RCC 7860 (cell line): ENCODE measurements at regions not wholly inside any gene's neighbourhood (a gene's known extent, or its start where the extent isn't known, plus 50 kb on each side); places are given as distances from the start of the nearest gene placed in this dataset.

Source experiments
- DNase-seq: peaks from one replicate; pipeline ENCODE4 v3.0.0-alpha.2; 2015; ENCODE audit warnings: low spot score
- FAIRE-seq: peaks from 2 replicates; lab custom pipeline; 2012; peaks lifted over from hg19 to GRCh38; lab: Jason Lieb, UNC

DNA sequence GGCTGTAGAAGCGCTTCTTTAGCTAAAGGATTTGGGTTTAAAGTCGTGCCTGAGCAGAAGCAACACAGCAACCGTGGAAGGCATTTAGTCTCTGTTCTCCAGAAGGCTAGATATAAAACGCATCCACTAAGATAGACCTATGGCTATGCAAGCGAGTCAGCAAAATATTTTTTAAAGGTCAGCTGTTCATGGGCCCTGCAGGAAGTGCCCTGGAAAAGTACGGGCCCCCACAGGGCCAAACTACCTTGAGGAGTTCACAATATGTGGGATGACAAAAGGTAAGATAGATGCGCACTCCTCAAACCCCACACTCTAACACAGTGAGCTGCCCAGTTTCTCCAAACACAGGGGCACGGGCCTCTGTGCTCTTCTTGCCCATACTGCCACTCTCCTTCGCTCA lies 261.6 kb downstream of the VPS13C start:
- DNase-seq, result no peak
- FAIRE-seq, result no peak

DNA sequence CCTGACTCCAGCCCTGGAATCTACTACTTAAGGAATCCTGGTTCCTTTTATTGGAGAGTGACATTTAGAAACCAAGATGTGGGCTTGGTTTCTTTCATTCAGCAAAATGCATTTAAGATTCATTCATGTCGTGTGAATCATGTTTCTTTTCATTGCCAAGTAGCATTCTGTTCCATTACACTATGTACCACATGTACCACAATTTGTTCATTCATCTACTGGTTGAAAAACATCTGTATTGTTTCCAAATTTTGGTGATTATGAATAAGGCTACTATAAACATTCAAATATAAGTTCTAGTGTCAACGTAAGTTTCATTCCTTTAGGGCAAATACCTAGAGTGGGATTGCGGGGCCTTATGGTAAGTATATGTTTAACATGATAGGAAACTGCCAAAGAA lies 264.2 kb downstream of the VPS13C start:
- FAIRE-seq, result no peak
- DNase-seq, result no peak

DNA sequence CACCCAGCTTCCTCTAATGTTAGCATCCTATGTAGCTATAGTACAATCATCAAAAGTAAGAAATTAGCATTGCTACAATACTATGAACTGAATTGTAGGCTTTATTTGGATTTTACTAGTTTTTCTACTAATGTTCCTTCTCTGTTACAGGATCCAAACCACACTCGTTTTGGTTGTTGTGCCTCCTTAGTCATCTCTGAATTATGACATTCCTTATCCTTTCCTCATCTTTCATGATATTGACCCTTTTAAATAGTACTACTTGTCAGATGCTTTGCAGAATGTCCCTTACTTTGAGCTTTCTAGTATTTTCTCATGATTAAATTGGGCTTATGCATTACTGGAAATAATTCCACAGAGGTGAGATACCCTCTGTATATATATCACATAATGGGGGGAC lies 265.4 kb downstream of the VPS13C start:
- FAIRE-seq (no peak), DNase-seq (no peak)

DNA sequence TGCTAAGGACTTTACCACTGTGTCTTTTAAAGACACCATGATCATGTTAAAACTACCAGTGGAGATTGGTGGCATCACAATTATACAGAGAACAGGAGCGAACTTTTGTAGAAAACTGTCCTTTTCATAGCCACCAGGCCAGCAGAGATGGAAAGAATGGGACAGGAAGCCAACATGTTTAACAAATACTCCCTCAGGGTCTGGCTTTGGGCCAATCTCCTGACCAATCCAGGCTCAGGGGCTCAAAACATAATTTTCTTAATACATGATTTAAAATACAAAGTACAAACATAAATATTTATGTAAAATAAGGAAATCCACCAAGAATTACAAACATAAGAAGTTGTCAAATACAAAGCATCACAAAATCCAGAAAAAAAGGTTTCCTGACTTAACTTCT lies 266.0 kb downstream of the VPS13C start:
- FAIRE-seq, result no peak
- DNase-seq, result no peak

DNA sequence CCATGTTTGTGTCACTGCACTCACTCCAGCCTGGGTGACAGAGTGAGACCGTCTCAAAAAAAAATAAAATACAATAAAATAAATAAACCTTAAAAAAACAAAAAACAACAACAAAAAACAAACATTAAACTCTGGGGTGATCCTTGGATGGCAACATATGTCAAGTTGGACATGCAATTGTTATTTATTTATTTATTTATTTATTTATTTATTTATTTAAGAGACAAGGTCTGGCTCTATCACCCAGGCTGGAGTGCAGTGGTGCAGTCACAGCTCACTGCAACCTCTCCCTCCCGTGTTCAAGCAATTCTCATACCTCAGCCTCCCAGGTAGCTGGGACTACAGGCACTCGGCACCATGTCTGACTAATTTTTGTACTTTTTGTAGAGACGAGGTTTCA lies 275.5 kb downstream of the VPS13C start:
- FAIRE-seq (no peak), DNase-seq (no peak)

DNA sequence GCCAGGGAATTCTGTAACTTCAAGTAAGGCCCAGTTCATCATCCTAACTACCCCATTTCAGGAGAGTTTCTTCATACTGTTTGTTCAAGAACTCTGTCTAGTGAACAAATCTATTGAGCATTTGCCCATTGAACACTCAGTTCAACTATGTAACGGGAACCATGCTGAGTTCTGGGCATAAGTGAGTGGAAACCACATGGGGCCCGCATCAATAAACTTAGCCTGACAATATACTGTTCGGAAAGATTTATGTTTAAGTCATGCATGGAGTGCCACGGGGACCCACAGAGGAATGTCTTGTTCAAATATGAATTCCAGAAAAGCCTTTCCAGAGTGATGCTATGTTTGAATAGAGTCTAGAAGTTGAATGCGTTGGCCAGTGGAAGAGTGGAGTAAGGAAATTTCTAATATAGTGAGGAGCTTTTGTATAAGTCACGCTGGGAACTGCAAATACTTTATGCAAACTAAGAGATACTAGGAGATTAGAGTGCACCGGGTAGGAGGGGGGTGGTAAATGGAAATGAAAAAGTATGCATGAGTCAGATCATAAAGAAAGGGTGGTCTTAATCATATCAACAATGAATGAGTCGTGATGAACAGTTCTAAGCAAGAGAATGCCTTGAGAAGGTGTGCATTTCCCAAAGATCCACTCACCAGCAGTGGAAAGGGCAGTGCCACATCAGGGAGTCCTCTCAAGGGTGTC lies 279.8 kb downstream of the VPS13C start:
- DNase-seq (no peak), FAIRE-seq (no peak)

DNA sequence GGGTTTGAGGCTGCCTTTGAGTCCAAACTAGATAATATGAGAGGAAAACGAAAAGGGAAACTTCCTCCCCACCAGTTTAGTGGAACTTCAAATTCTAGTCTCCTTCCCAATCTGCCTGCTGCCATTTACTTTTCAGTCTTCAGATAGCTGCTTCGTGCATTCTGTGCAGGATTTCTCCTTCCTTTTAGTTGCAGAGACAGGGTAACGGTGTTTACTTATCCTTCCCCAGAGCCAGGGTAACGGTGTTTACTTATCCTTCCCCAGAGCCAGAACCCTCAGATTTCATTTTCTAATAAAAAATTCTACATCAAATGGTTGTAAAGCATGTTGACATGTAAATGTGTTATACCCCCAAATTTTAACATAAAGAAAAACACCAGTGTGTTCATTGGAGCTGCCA lies 282.6 kb downstream of the VPS13C start:
- FAIRE-seq (no peak), DNase-seq (no peak)

DNA sequence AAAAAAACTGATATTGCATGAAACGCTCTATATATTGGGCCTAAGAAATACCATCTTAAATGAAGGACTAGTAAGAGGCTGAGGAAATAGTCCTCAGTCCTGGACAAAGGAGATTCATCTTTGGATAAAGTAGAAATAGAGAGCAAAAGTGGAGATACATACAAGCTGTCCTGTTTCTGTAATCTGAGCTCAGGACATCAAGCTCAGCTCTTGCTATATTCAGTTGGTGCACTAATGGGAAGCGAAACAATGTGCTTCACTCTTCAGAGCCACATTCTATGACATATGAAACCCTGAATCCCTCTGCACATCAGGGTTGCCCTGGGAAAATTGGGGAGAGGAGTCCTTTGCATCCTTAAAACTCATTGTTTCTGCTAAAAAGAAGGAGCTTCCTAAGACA lies 290.7 kb downstream of the VPS13C start:
- DNase-seq, result no peak
- no peak for FAIRE-seq

DNA sequence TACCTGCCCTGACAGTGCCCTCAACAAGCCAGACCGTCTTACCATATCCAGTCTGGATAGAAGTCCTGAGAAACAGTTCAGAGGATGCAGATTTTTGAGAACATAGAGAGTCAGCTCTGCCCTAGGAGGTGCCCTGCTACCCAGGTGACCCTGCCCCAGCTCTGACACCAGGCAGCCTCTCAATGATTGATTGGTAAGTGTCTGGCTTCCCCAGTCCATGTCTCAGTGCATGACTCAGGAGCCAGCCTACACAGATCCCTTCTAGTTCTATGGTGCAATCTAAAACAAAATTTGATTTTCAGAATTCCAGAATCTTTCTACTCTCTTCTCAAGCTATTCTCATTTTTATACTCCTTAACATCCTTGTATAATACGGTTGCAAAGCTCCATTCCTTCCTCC lies 292.1 kb downstream of the VPS13C start:
- FAIRE-seq (no peak), DNase-seq (no peak)

DNA sequence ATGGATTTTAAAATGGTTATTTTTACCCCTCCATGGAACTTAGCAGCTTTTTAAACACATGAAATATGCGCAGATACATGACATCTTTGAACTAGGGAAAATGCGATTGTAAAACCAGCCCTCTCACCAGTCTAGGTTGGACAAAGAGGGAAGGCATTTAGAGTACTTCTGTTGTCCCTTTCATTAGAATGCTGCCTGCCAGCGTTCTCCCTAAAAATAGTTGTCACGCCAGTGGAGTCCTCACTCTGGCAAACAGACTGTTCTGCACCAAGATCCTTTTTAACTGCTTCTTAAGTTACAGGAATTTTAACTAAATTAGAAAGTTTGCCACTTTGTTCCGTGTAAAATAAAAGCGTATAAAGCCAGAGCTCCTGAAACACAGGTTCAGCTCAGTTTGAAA lies 295.3 kb downstream of the VPS13C start:
- FAIRE-seq (no peak), DNase-seq (no peak)

DNA sequence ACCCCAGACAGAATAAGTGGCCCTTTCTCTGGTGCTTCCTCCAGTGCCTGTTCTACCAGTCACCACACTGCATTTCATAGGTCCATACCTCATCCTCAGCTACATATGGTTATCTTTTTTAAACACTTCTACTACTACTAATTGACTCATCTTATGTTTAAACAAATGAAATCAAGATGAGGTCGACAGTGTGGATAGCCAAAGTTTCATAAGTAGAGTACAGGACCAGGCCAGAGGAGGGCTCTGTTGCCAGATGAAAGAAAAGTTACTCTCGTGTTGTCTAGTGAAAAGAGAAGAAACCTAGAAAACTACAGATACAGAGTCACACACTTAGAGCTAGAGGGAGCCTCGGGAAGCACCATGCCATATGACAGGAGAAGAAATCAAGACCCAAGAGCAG lies 296.1 kb downstream of the VPS13C start:
- DNase-seq (no peak), FAIRE-seq (no peak)

DNA sequence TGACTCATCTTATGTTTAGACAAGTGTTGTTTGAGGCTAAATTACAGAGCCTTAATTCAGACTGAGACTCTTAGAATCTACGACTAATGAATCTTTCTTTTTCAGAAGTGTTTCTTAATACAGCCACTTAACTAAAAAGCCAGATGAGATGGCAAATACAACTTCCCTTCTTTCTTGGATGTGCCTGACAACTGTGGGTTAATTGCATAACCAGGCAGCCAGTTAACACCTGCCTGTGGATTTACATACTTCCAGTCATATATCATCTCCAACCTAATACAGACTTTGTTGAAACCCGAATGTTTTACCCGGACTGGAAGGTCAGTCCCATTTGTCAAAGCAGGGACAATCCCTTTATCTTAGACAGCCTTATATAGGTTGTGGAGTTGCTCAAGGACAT lies 297.6 kb downstream of the VPS13C start:
- FAIRE-seq (no peak), DNase-seq (no peak)

DNA sequence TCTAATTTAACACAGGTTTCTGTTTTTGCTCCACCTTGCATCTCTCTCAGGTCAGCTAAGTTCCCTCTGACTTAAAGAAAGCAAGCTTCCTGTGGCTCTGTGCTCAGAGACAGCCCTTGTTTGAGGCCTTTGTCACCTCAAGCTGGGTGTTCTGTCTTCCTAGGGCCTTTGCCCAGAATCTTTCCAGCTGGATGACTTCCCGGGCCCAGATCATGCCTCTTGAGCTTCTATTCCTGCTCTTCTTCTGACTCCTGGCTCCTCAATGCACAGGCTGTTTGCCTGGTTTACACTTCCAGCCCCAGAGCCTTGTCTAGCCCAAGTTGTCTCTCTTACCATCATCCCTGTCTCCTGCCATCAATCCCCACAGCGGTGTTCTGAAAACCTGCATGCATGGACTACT lies 300.6 kb downstream of the VPS13C start:
- FAIRE-seq (no peak), DNase-seq (no peak)

DNA sequence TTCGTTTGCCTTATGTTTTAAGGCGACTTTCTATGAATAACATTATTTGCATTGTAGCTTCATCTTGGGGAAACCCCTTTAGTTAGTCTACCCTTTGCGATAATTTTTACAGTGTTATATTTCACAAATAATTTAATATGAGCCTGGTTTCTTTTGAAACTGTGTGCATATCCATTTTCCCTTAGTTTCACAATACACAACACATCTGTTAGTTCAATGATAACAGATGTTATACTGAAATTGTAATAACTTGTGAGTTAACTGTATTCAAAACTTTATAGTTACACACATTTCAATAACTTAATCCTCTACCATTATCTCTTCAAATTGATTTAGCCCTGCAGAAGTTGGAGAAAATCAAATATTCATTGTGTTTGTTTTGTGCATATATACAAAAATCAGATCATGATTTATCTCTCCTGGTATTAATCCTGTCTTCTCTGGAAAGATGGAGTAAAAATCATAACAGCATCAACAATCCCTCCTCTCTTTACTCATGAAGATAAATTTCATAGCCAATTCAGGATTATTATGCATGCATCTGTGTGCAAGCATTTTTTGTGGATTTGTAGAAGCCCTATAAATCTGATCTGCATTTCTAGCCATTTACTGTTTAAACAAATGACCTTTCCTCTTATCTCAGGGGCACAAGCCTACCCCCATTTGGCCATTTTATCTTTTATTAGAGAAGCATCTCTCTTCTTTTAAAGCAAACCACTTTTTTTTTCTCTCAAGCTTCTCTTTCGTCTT lies 304.0 kb downstream of the VPS13C start:
- no peak for DNase-seq
- no peak for FAIRE-seq

DNA sequence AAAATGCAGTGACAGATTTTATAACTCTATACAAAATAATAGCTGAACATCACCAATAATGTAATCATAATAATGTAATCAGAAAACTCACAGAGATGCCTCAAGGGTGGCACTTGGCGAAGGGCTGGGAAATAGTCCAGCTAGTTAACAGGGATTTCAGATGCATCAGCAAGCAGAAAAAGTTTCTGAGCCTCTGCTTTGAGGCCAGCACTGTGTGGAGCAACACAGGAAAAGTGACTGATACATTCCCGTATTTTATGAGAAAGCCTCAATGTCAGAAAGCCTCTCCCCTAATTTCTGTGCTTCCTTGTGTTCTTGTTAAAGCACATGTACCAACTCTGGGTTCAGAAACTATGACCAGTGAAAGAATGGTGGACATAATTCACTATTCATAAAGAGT lies 304.8 kb downstream of the VPS13C start:
- FAIRE-seq (no peak), DNase-seq (no peak)

DNA sequence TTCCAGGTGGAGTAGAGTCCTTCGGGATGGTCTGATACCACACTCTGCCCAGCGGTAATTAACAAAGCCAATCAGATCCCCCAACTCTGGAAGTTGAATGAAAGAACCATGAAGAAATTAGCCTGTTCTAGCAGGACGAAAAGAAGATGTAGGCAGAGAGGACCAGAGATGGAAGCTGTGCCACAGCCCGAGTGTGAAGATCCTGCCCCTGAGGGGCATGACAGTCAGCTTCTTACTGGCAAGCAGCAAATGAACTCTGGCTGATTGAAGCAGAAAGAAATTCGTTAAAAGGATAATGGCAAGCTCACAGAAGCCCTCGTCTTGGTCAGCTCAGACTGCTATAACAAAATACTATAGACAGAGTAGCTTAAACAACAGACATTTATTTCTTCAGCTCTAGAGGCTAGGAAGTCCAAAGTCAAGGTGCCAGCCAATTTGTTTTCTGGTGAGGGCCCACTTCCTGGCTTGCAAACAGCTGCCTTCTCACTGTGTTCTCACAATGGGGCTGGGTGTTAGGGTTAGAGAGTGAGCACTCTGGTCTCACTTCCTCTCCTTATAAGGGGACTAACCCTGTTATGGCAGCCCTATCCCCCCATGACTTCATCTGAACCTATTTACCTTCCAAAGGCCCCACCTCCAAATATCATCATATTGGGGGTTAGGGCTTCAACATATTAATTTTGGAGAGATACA lies 307.1 kb downstream of the VPS13C start:
- DNase-seq (no peak), FAIRE-seq (no peak)

DNA sequence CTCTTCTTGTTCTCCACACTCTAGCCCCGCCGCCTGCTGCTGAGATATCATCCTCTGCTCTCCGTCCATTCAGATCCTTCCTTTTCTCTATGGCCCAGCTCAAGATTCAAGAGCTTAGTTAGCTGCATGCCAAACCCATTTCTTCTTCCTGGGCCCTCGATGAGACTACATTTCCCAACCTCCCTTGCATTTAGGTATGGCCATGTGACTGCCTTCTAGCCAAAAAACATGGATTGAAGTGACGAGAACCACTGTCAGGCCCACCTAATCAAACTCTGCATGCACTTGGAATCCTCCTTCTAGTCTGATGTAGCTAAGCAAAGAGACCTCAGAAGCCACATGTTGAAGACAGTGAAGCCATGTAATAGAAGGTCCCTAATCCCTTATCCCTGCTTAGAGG lies 308.2 kb downstream of the VPS13C start:
- FAIRE-seq (no peak), DNase-seq (no peak)

DNA sequence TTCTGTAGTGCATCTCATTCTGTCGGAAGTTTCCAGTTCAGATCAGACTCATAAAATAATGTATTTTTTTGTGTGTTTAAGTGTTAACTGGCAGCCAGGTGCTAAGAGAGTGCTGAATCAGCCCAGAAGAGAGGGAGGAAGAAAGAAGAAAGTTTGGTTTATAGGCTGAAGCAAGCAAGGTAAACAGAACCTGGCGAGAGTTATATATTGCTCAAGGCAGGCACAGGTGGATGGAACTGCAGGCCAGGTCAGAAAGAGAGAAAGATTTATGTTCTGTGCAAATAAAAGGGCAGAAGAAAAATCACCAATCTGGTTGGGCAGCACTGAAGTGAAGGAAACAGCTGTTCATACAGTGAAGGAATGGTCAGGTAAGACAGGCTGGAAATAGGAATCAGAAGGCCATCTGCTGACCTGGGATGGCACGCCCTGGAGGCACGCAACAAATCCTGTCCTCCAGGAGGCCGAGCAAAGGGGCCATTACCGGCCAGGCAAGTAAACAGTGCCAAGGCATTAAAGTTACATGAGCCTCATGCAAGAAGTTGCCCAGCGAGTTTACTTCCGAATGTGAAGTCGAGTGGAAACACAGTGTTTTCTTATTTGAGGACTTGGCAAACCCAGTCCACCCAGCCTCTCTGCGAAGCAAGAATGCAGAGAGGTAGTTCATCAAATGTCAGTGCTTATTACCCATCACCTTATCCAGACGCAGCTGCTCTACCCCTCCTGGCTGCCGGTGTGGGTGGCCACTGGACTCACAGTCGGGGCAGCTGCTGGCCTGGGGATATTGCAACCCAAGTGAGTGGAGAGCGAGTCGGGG lies 309.8 kb downstream of the VPS13C start:
- no peak for FAIRE-seq
- DNase-seq, result no peak

DNA sequence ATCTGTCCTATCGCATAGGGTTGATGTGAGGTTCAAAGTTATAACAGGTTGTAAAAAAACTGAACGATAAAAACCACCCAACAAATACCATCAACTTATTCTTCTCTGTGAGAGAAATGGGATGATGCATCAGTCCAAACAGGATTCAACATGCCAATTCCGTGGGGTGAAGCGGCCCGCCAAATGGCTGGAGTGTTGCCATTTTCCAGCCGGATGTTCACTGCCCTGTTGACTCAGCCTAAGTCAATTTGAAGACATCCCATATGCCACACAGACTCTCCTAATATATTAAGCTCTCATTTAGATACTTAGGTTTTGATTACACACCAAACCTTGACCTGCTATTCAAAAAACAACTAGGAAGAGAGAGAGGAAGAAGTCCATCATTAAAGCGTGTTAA lies 311.1 kb downstream of the VPS13C start:
- FAIRE-seq (no peak), DNase-seq (no peak)

DNA sequence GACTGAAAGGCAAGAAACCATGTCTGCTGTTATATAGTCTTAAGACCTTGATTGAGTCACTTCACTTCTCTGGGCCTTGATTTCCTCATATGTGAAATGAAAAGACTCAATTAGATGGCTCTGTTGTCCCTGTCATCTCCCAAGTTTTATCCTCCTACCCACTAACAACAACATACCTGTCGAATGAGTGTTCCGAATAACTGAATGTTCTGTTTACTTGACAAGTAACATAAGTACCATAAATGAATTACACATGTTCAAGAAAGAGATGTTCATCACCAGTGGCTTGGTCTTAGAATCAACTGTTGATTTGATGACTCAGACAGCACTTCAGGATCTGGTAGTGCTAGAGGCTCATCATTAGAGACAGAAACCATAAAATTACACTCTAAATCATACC lies 311.7 kb downstream of the VPS13C start:
- DNase-seq (no peak), FAIRE-seq (no peak)

DNA sequence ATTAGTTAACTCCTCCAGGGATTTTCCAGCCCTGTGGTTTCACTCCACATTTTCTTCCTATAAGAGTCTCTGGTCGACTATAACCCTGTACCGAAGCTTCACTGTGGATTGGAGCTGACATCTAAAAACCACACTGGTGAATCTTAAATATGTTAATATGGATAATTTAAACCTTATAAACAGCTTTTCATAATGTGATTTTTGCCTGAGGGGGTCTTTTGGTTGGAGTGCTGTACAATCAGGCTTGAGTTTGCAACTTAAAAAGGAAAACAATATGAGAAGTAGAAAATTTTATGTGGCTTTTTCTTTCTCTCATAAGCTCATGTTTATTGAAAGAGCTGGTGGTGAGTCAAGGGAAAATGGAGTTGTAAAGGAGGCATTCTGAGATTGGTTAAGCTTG lies 313.7 kb downstream of the VPS13C start:
- no peak for FAIRE-seq
- DNase-seq, result no peak
